ENCODE measurements at regions not wholly inside any gene's neighbourhood (a gene's known extent, or its start where the extent isn't known, plus 50 kb on each side); places are given as distances from the start of the nearest gene placed in this dataset.

DNA sequence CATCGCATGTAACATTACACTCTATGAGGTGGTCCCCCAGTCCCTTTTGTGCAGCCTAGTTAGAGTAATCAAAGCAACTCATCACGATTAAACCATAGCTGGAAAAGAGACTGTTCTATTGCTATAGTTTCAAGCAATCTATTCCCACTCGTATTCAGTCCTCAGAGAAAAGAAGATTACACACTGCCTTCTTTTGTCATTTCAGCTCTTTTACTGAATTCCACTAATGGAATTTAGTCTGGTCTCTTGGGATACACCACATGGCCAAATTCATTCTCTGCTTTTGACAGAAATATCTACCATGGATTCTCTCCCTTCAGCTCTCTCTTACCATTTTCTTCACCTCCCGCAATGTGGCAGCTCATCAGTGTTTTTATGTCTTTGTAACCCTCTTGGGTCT lies 108.9 kb upstream of the HDAC9 start (continued):
- TF ChIP-seq, protein P1, sequence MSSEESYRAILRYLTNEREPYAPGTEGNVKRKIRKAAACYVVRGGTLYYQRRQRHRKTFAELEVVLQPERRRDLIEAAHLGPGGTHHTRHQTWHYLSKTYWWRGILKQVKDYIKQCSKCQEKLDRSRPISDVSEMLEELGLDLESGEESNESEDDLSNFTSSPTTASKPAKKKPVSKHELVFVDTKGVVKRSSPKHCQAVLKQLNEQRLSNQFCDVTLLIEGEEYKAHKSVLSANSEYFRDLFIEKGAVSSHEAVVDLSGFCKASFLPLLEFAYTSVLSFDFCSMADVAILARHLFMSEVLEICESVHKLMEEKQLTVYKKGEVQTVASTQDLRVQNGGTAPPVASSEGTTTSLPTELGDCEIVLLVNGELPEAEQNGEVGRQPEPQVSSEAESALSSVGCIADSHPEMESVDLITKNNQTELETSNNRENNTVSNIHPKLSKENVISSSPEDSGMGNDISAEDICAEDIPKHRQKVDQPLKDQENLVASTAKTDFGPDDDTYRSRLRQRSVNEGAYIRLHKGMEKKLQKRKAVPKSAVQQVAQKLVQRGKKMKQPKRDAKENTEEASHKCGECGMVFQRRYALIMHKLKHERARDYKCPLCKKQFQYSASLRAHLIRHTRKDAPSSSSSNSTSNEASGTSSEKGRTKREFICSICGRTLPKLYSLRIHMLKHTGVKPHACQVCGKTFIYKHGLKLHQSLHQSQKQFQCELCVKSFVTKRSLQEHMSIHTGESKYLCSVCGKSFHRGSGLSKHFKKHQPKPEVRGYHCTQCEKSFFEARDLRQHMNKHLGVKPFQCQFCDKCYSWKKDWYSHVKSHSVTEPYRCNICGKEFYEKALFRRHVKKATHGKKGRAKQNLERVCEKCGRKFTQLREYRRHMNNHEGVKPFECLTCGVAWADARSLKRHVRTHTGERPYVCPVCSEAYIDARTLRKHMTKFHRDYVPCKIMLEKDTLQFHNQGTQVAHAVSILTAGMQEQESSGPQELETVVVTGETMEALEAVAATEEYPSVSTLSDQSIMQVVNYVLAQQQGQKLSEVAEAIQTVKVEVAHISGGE (tag by site-specific recombination; conservative IDR thresholded peaks at IDR 0.05; ENCODE audit: low read depth): no peak
- TF ChIP-seq ZIC2 (tag by site-specific recombination; IDR thresholded peaks at IDR 0.05) (no peak), ZBTB21 (tag by site-specific recombination; IDR thresholded peaks at IDR 0.05) (no peak), ZNF19 (tag by site-specific recombination; IDR thresholded peaks at IDR 0.05; ENCODE audit: low read depth) (no peak), ZNF48 (tag by site-specific recombination; IDR thresholded peaks at IDR 0.05) (no peak), ZNF585B (tag by site-specific recombination; IDR thresholded peaks at IDR 0.05) (no peak)
- TF ChIP-seq, protein P2, sequence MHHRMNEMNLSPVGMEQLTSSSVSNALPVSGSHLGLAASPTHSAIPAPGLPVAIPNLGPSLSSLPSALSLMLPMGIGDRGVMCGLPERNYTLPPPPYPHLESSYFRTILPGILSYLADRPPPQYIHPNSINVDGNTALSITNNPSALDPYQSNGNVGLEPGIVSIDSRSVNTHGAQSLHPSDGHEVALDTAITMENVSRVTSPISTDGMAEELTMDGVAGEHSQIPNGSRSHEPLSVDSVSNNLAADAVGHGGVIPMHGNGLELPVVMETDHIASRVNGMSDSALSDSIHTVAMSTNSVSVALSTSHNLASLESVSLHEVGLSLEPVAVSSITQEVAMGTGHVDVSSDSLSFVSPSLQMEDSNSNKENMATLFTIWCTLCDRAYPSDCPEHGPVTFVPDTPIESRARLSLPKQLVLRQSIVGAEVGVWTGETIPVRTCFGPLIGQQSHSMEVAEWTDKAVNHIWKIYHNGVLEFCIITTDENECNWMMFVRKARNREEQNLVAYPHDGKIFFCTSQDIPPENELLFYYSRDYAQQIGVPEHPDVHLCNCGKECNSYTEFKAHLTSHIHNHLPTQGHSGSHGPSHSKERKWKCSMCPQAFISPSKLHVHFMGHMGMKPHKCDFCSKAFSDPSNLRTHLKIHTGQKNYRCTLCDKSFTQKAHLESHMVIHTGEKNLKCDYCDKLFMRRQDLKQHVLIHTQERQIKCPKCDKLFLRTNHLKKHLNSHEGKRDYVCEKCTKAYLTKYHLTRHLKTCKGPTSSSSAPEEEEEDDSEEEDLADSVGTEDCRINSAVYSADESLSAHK (tag by site-specific recombination; IDR thresholded peaks at IDR 0.05): no peak

DNA sequence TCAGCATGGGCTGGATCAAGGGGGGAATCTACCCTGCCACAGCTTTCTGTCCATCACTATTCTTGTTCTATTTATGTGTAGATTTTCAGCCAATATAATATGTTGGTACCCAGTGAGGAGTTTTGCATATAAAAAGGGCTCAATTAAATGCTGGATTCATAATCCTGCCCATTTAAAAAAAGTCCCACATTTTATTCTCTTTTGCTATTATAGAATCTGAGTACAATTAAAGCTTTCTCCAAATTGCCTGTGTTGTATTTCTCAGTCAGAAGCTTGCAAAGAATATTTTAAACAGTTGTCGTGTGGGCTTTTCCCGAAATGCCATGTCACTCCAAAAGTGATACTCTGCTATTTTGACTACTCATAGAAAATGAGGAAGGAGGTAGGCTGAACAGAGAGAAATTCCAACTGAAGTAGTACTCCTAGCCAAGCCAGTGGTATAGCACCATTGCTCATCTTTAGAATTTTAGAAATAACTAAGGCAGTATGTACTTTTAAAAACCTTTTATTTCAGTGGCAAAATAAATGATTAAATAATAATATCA lies 108.3 kb upstream of the HDAC9 start:
- H3K9me3 ChIP-seq (ENCODE audit: control insufficient read depth, insufficient read depth, low read depth, low read length): no peaks in the 10 kb centered on the region
- ChIA-PET CTCF (interaction anchor here (0.9 to 1.6 kb wide), 3 partner anchors 31 to 306 kb away, joined by 3 to 6 read pairs (median 6); no protein-coding TSS in a partner anchor), POLR2A (no interaction called here)
- H3K4me3 ChIP-seq (ENCODE audit: low read depth, low read length): no peak overlapping the region
- H3K36me3 ChIP-seq (ENCODE audit: control insufficient read depth in 2 of 2, insufficient read depth in 1 of 2, low read length in 2 of 2): no peaks in the 10 kb centered on the region
- no peak overlapping the region for H3K27ac ChIP-seq (ENCODE audit: extremely low read depth, low read depth, low read length)
- peaks cover 3% of the 10 kb centered on the region; the same call in 1 of the 2 replicates for H3K4me1 ChIP-seq (ENCODE audit: control insufficient read depth, insufficient read depth, low read length)
- no peak for TF ChIP-seq ZNF571 (tag by site-specific recombination; IDR thresholded peaks at IDR 0.05)
- no peak for TF ChIP-seq ZNF624 (tag by site-specific recombination; IDR thresholded peaks at IDR 0.05)
- TF ChIP-seq, protein P3, sequence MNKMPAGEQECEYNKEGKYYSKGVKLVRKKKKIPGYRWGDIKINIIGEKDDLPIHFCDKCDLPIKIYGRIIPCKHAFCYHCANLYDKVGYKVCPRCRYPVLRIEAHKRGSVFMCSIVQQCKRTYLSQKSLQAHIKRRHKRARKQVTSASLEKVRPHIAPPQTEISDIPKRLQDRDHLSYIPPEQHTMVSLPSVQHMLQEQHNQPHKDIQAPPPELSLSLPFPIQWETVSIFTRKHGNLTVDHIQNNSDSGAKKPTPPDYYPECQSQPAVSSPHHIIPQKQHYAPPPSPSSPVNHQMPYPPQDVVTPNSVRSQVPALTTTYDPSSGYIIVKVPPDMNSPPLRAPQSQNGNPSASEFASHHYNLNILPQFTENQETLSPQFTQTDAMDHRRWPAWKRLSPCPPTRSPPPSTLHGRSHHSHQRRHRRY (tag by site-specific recombination; IDR thresholded peaks at IDR 0.05): no peak
- no peak for TF ChIP-seq ZNF341 (tag by site-specific recombination; IDR thresholded peaks at IDR 0.05; ENCODE audit: low read depth)
- no peak for TF ChIP-seq ZFHX2 (tag by site-specific recombination; conservative IDR thresholded peaks at IDR 0.05)

DNA sequence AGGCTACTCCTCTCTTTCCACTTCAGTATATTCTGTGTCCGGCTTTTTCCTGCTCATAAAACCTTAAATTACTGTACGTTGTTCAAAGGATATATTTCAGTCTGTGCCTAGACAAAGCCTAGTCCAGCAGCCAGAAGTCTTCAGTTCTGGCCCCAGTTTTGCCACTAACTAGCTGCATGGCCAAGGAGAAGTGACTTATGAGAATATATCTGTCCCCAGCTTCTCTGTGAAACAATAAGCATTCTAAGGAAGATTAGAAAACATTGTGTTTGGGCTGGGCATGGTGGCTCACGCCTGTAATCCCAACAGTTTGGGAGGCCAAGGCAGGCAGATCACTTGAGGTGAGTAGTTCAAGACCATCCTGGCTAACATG lies 105.0 kb upstream of the HDAC9 start:
- ChIA-PET CTCF (no interaction called here), POLR2A (no interaction called here)
- H3K27ac ChIP-seq (ENCODE audit: extremely low read depth, low read depth, low read length): no peak overlapping the region

More for the DNA sequence above, 105.0 kb upstream of the HDAC9 start:
- peaks cover 8% of the 10 kb centered on the region for H3K4me1 ChIP-seq (ENCODE audit: control insufficient read depth, insufficient read depth, low read length)
- H3K36me3 ChIP-seq (ENCODE audit: control insufficient read depth in 2 of 2, insufficient read depth in 1 of 2, low read length in 2 of 2): no peaks in the 10 kb centered on the region
- no peaks in the 10 kb centered on the region for H3K9me3 ChIP-seq (ENCODE audit: control insufficient read depth, insufficient read depth, low read depth, low read length)
- no peak for TF ChIP-seq ZNF596 (tag by site-specific recombination; IDR thresholded peaks at IDR 0.05)
- TF ChIP-seq GLIS1 (tag by site-specific recombination; IDR thresholded peaks at IDR 0.05): no peak
- H3K4me3 ChIP-seq (ENCODE audit: low read depth, low read length): no peak overlapping the region
